Smooth muscle cell (in vitro differentiated cells): ENCODE measurements at regions not wholly inside any gene's neighbourhood (a gene's known extent, or its start where the extent isn't known, plus 50 kb on each side); places are given as distances from the start of the nearest gene placed in this dataset.

Source experiments
- DNase-seq: peaks from one replicate; lab custom pipeline; 2025; ENCODE audit not compliant: unreplicated experiment; lab: John Stamatoyannopoulos, UW
- H2AFZ ChIP-seq: fragments of 200-600 bp; sonication (generic); 2 replicates; pipeline ENCODE4 v1.6.0; 2016; ENCODE audit warnings: antibody characterized with exemption, low read depth, mild to moderate bottlenecking
- H3F3A ChIP-seq: fragments of 200-600 bp; sonication (generic); 2 replicates; pipeline ENCODE4 v1.6.0; 2017; ENCODE audit warnings: antibody characterized with exemption, low read depth
- H3K27ac ChIP-seq: fragments of 200-600 bp; sonication (generic); 2 replicates; pipeline ENCODE4 v1.5.1; 2016; ENCODE audit warnings: low read depth, mild to moderate bottlenecking
- H3K27me3 ChIP-seq: fragments of 200-600 bp; sonication (generic); 2 replicates; pipeline ENCODE4 v1.6.1; 2016; ENCODE audit warnings: low read depth, mild to moderate bottlenecking
- H3K36me3 ChIP-seq: fragments of 200-600 bp; sonication (generic); 2 replicates; pipeline ENCODE4 v1.5.1; 2016; ENCODE audit warnings: low read depth
- H3K4me1 ChIP-seq: fragments of 200-600 bp; sonication (generic); 2 replicates; pipeline ENCODE4 v1.5.1; 2016; ENCODE audit warnings: low read depth
- H3K4me2 ChIP-seq: fragments of 200-600 bp; sonication (generic); 2 replicates; pipeline ENCODE4 v1.6.0; 2016; ENCODE audit warnings: mild to moderate bottlenecking
- H3K4me3 ChIP-seq: fragments of 200-600 bp; sonication (generic); 2 replicates; pipeline ENCODE4 v1.5.1; 2016; ENCODE audit warnings: mild to moderate bottlenecking
- H3K79me2 ChIP-seq: fragments of 200-600 bp; sonication (generic); 2 replicates; pipeline ENCODE4 v1.6.0; 2016; ENCODE audit warnings: low read depth, mild to moderate bottlenecking
- H3K9ac ChIP-seq: fragments of 200-600 bp; sonication (generic); 2 replicates; pipeline ENCODE4 v1.6.0; 2016; ENCODE audit warnings: low read depth
- H3K9me3 ChIP-seq: fragments of 200-600 bp; sonication (generic); replicated peaks from 2 replicates; pipeline ENCODE4 v1.5.1; 2016; ENCODE audit warnings: low read depth
- H4K20me1 ChIP-seq: fragments of 200-600 bp; sonication (generic); 2 replicates; pipeline ENCODE4 v1.6.0; 2016; ENCODE audit warnings: low read depth
- WGBS: methylation state at CpG from one replicate; pipeline ENCODE4 v1.1.7; 2016; ENCODE audit warnings: low lambda C conversion rate; 5-methylcytosine and 5-hydroxymethylcytosine counted together
- TF ChIP-seq, protein P1 (sequence below): fragments of 200-600 bp; sonication (generic); IDR thresholded peaks from 2 replicates; pipeline ENCODE4 v1.5.1; 2017; ENCODE audit warnings: borderline replicate concordance, mild to moderate bottlenecking, antibody characterized with exemption; ENCODE audit not compliant: insufficient read depth, poor library complexity, severe bottlenecking

DNA sequence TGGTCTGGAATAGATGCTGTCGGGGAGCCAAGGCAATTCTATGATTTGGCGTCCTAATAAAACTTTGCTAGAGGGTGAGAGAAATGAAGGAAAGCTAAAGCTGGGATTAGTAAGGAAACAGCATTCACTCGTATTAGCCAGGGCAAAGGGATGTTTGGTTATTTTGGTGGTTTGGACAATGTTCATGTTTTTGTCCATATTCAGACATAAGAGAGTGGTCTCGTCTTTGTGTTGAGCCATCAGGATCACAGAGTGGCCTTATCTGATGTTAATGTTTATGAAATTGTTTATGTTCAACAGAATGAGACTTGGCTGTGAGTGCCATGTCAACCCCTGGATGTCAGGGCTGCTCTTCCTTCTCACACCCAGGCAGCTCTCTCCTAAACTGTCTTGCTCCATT lies 58.9 kb upstream of the EPC2 start:
- Histone ChIP-seq H3K36me3 (no peaks in the 10 kb centered on the region), H3K4me3 (no peak overlapping the region), H3F3A (no peaks in the 10 kb centered on the region), H3K4me1 (no peaks in the 10 kb centered on the region), H3K4me2 (no peak overlapping the region), H3K27me3 (no peaks in the 10 kb centered on the region), H4K20me1 (no peaks in the 10 kb centered on the region), H3K9ac (no peak overlapping the region), H3K9me3 (no peaks in the 10 kb centered on the region), H3K27ac (no peak overlapping the region), H3K79me2 (no peaks in the 10 kb centered on the region), H2AFZ (no peak overlapping the region)
- TF ChIP-seq, protein P1, sequence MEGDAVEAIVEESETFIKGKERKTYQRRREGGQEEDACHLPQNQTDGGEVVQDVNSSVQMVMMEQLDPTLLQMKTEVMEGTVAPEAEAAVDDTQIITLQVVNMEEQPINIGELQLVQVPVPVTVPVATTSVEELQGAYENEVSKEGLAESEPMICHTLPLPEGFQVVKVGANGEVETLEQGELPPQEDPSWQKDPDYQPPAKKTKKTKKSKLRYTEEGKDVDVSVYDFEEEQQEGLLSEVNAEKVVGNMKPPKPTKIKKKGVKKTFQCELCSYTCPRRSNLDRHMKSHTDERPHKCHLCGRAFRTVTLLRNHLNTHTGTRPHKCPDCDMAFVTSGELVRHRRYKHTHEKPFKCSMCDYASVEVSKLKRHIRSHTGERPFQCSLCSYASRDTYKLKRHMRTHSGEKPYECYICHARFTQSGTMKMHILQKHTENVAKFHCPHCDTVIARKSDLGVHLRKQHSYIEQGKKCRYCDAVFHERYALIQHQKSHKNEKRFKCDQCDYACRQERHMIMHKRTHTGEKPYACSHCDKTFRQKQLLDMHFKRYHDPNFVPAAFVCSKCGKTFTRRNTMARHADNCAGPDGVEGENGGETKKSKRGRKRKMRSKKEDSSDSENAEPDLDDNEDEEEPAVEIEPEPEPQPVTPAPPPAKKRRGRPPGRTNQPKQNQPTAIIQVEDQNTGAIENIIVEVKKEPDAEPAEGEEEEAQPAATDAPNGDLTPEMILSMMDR: no peak
- WGBS: 81% methylated on average over 4 of the region's 4 CpGs
- DNase-seq: no peak

- H3K4me3 ChIP-seq: no peak overlapping the region
- no peaks in the 10 kb centered on the region for H3K4me1 ChIP-seq
- H3F3A ChIP-seq: no peaks in the 10 kb centered on the region
- H4K20me1 ChIP-seq: no peaks in the 10 kb centered on the region
- TF ChIP-seq, protein P1: no peak
- no peaks in the 10 kb centered on the region for H3K79me2 ChIP-seq
- no peaks in the 10 kb centered on the region for H3K27me3 ChIP-seq
- H3K4me2 ChIP-seq: no peak overlapping the region
- no peak for DNase-seq
- no peak overlapping the region for H2AFZ ChIP-seq
- no peaks in the 10 kb centered on the region for H3K36me3 ChIP-seq
- no peak overlapping the region for H3K27ac ChIP-seq
- no peak overlapping the region for H3K9ac ChIP-seq
- 57% methylated on average over 4 of the region's 4 CpGs for WGBS
- H3K9me3 ChIP-seq: no peaks in the 10 kb centered on the region
Observed at GRCh38 chr2:148586522-148587128, 57.9 kb upstream of the EPC2 start.

DNA sequence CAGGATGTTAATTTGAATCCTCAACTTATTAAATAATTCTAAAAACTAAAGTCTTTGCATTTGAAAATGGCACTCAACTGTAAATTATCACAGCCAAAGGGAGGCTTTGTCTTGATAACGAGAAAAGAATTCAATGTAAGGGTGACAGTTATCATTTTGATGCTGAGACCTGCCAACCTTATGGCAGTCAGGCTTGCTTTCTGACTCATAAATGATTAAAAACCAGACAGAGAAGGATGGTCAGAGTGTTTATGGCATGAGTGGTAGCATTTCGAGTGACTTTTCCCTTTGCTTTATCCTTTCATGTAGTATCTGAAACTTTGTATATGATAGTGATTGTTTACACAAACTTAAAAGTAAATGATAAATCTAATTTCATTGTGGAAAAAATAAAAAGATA lies 53.9 kb upstream of the EPC2 start:
- Histone ChIP-seq H3K9ac (no peak overlapping the region), H3K4me2 (no peak overlapping the region), H3F3A (no peaks in the 10 kb centered on the region), H3K79me2 (no peaks in the 10 kb centered on the region), H2AFZ (no peak overlapping the region), H3K4me1 (no peaks in the 10 kb centered on the region), H3K27me3 (no peaks in the 10 kb centered on the region), H3K27ac (no peak overlapping the region), H3K4me3 (no peak overlapping the region), H3K9me3 (no peaks in the 10 kb centered on the region), H4K20me1 (no peaks in the 10 kb centered on the region), H3K36me3 (no peaks in the 10 kb centered on the region)
- 37% methylated on average over 2 of the region's 2 CpGs for whole genome bisulfite sequencing
- DNase-seq: no peak
- TF ChIP-seq, protein P1: no peak

GRCh38 chr2:148592791-148593190 lies 51.8 kb upstream of the EPC2 start:
- no peak for DNase-seq
- 72% methylated on average over 3 of the region's 3 CpGs for WGBS
- Histone ChIP-seq H3K4me3 (no peak overlapping the region), H3K27ac (no peak overlapping the region), H4K20me1 (no peaks in the 10 kb centered on the region), H3K9ac (no peak overlapping the region), H3K79me2 (no peaks in the 10 kb centered on the region), H3K4me1 (no peaks in the 10 kb centered on the region), H3F3A (no peaks in the 10 kb centered on the region), H3K4me2 (no peak overlapping the region), H3K27me3 (no peaks in the 10 kb centered on the region), H3K9me3 (no peaks in the 10 kb centered on the region), H2AFZ (no peak overlapping the region), H3K36me3 (no peaks in the 10 kb centered on the region)
- TF ChIP-seq, protein P1: no peak
